NCI-H2227 treated with DMSO at 0.1 percent for 48 hours (cell line): ENCODE measurements at regions not wholly inside any gene's neighbourhood (a gene's known extent, or its start where the extent isn't known, plus 50 kb on each side); places are given as distances from the start of the nearest gene placed in this dataset.

Source experiments
- DNase-seq: peaks from one replicate; lab custom pipeline; 2025; lab: John Stamatoyannopoulos, UW

GRCh38 chr12:66852091-66852490 lies 173.2 kb upstream of the GRIP1 start:
- no peak for DNase-seq

GRCh38 chr12:66852765-66853164 lies 173.9 kb upstream of the GRIP1 start:
- no peak for DNase-seq

GRCh38 chr12:66859751-66860440 lies 181.0 kb upstream of the GRIP1 start:
- no peak for DNase-seq

GRCh38 chr12:66860752-66861750 lies 182.2 kb upstream of the GRIP1 start:
- peak; percentile 50 for DNase-seq

- no peak for DNase-seq
These were observed 183.6 kb upstream of the GRIP1 start for GRCh38 chr12:66862356-66862985.

GRCh38 chr12:66863276-66863675 lies 184.4 kb upstream of the GRIP1 start:
- DNase-seq, result no peak

- no peak for DNase-seq
These were observed 199.0 kb upstream of the GRIP1 start for GRCh38 chr12:66877925-66878324.

GRCh38 chr12:66879409-66879808 lies 200.5 kb upstream of the GRIP1 start:
- DNase-seq, result no peak

- DNase-seq, result no peak
These were observed 202.5 kb upstream of the GRIP1 start for GRCh38 chr12:66881386-66881785.

GRCh38 chr12:66884091-66884490 lies 205.2 kb upstream of the GRIP1 start:
- peak; percentile 29 for DNase-seq

GRCh38 chr12:66885115-66885875 lies 206.4 kb upstream of the GRIP1 start:
- DNase-seq, result no peak

- no peak for DNase-seq
These were observed 217.9 kb upstream of the GRIP1 start for GRCh38 chr12:66896797-66897196.

GRCh38 chr12:66898700-66899469 lies 220.0 kb upstream of the GRIP1 start:
- DNase-seq, result no peak

- DNase-seq, result no peak
These were observed 220.7 kb upstream of the GRIP1 start for GRCh38 chr12:66899588-66899987.

- DNase-seq, result peak; percentile 4
These were observed 221.7 kb upstream of the GRIP1 start for GRCh38 chr12:66900616-66901015.

- no peak for DNase-seq
These were observed 222.5 kb upstream of the GRIP1 start for GRCh38 chr12:66901138-66901932.

GRCh38 chr12:66902020-66902419 lies 223.1 kb upstream of the GRIP1 start:
- DNase-seq, result no peak

GRCh38 chr12:66903782-66904396 lies 225.0 kb upstream of the GRIP1 start:
- peak; percentile 16 for DNase-seq

- DNase-seq, result no peak
These were observed 226.3 kb upstream of the GRIP1 start for GRCh38 chr12:66905201-66905600.
